Mesendoderm (in vitro differentiated cells): ENCODE measurements at regions not wholly inside any gene's neighbourhood (a gene's known extent, or its start where the extent isn't known, plus 50 kb on each side); places are given as distances from the start of the nearest gene placed in this dataset.

Source experiments
- DNase-seq: peaks from one replicate; pipeline ENCODE4 v3.0.0; 2013
- H2AK5ac ChIP-seq: 2 replicates; pipeline ENCODE4 v1.6.1; 2013; ENCODE audit warnings: low read length, inconsistent platforms
- H2BK120ac ChIP-seq: 2 replicates; pipeline ENCODE4 v1.6.1; 2013; ENCODE audit warnings: low read depth, mild to moderate bottlenecking, low read length, moderate library complexity, mixed read lengths
- H2BK15ac ChIP-seq: replicated peaks from 2 replicates; pipeline ENCODE4 v1.6.1; 2013; ENCODE audit warnings: low read depth, mild to moderate bottlenecking, moderate library complexity
- H2BK5ac ChIP-seq: 2 replicates; pipeline ENCODE4 v1.6.1; 2013; ENCODE audit warnings: low read length, inconsistent platforms
- H3K18ac ChIP-seq: 2 replicates; pipeline ENCODE4 v1.6.1; 2013; ENCODE audit warnings: mild to moderate bottlenecking, low read length, mixed read lengths
- H3K23ac ChIP-seq: one replicate; pipeline ENCODE4 v1.6.1; 2013; ENCODE audit warnings: low read length
- H3K27ac ChIP-seq: 2 replicates; pipeline ENCODE4 v1.5.1; 2013; ENCODE audit warnings: low read depth, mild to moderate bottlenecking, inconsistent platforms, low read length, moderate library complexity
- H3K27me3 ChIP-seq: 2 replicates; pipeline ENCODE4 v1.6.1; 2013; ENCODE audit warnings: low read length, control low read depth, mild to moderate bottlenecking, inconsistent platforms; ENCODE audit not compliant: insufficient read depth, poor library complexity
- H3K36me3 ChIP-seq: 2 replicates; pipeline ENCODE4 v1.6.1; 2013; ENCODE audit warnings: low read length, inconsistent platforms; ENCODE audit not compliant: control insufficient read depth, insufficient read depth
- H3K4ac ChIP-seq: one replicate; pipeline ENCODE4 v1.6.1; 2013; ENCODE audit warnings: low read depth, mild to moderate bottlenecking, low read length, moderate library complexity
- H3K4me1 ChIP-seq: 2 replicates; pipeline ENCODE4 v1.6.1; 2013; ENCODE audit warnings: low read depth, low read length, inconsistent platforms; ENCODE audit not compliant: control insufficient read depth
- H3K4me2 ChIP-seq: 2 replicates; pipeline ENCODE4 v1.6.1; 2013; ENCODE audit warnings: low read length
- H3K4me3 ChIP-seq: 2 replicates; pipeline ENCODE4 v1.5.1; 2013; ENCODE audit warnings: mild to moderate bottlenecking, low read length
- H3K56ac ChIP-seq: one replicate; pipeline ENCODE4 v1.6.1; 2013; ENCODE audit warnings: low read length
- H3K79me1 ChIP-seq: 2 replicates; pipeline ENCODE4 v1.6.1; 2013; ENCODE audit warnings: low read length, inconsistent platforms
- H3K79me2 ChIP-seq: 2 replicates; pipeline ENCODE4 v1.6.1; 2013; ENCODE audit warnings: mild to moderate bottlenecking, low read length; ENCODE audit not compliant: control insufficient read depth, insufficient read depth
- H3K9ac ChIP-seq: 2 replicates; pipeline ENCODE4 v1.6.1; 2013; ENCODE audit warnings: low read length, inconsistent platforms
- H4K5ac ChIP-seq: one replicate; pipeline ENCODE4 v1.6.1; 2013; ENCODE audit warnings: low read length
- H4K8ac ChIP-seq: one replicate; pipeline ENCODE4 v1.6.1; 2013; ENCODE audit warnings: low read depth, mild to moderate bottlenecking, control low read depth, low read length, moderate library complexity
- WGBS: extraction: QIAGEN DNeasy Blood & Tissue Kit; methylation state at CpG from one replicate; pipeline ENCODE4 v1.1.7; 2013; ENCODE audit warnings: low lambda C conversion rate, missing lambda C conversion rate; ENCODE audit not compliant: insufficient coverage; ENCODE audit errors: extremely low coverage; 5-methylcytosine and 5-hydroxymethylcytosine counted together

- no peak overlapping the region for H3K56ac ChIP-seq
- H3K4me3 ChIP-seq, result no peak overlapping the region
- no peak overlapping the region for H3K9ac ChIP-seq
- H3K79me2 ChIP-seq, result no peaks in the 10 kb centered on the region
- H2BK5ac ChIP-seq, result no peak overlapping the region
- H3K27me3 ChIP-seq, result no peaks in the 10 kb centered on the region
- no peak overlapping the region for H3K27ac ChIP-seq
- no peak overlapping the region for H3K4me2 ChIP-seq
- H3K23ac ChIP-seq, result no peak overlapping the region
- H4K8ac ChIP-seq, result no peak overlapping the region
- H2BK15ac ChIP-seq, result no peak overlapping the region
- no peak overlapping the region for H4K5ac ChIP-seq
- H3K36me3 ChIP-seq, result no peaks in the 10 kb centered on the region
- H3K4ac ChIP-seq, result no peak overlapping the region
- H3K79me1 ChIP-seq, result no peaks in the 10 kb centered on the region
- H3K4me1 ChIP-seq, result no peaks in the 10 kb centered on the region
- no peak overlapping the region for H3K18ac ChIP-seq
- no peak overlapping the region for H2AK5ac ChIP-seq
- DNase-seq, result no peak
- no peak overlapping the region for H2BK120ac ChIP-seq
- WGBS, result no CpG with 5 or more reads among the region's 2 CpGs
These were observed 105.8 kb downstream of the ALDH8A1 start for GRCh38 chr6:134844120-134844519.

DNA sequence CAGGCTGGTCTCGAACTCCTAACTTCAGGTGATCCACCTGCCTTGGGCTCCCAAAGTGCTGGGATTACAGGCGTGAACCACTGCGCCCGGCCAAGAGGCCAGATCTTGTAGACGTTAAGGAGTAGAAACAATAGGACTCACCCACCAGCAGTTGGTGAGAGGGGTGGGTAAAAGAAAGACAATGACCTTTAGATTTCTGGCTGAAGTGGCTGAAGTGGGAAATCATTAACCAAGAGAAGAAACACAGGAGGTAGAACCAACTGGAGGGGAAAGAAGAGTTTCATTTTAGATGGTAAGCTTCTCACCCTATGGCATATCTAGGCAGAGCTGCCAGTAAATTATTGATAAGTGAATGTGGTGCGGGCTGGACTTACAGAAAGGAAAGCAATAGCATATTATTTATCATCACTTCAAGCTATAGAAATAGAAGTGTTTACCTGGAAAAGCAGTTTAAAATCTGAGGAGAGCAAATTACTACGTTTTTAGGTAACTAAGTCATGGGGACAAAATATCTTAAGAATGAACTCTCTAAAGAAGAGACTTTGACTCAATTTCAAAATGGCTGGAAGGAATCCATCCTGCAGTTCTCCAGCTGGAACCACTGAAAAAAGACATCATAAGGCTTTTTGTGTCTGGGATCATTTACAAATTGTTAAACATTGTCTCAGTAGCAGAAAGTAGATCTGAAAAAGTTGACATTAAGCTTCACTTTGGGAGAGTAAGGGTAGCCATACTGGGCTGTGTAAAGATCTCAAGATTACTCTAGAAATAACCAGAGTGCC is 109.6 kb downstream of the ALDH8A1 start:
- no peak overlapping the region for H2BK5ac ChIP-seq
- no peak for DNase-seq
- no peak overlapping the region for H2AK5ac ChIP-seq
- H2BK120ac ChIP-seq, result no peak overlapping the region
- H3K27ac ChIP-seq, result no peak overlapping the region
- no peak overlapping the region for H3K56ac ChIP-seq
- H3K4me2 ChIP-seq, result no peak overlapping the region
- H3K18ac ChIP-seq, result no peak overlapping the region
- H4K8ac ChIP-seq, result no peak overlapping the region
- no peak overlapping the region for H3K4me3 ChIP-seq
- no peak overlapping the region for H2BK15ac ChIP-seq
- H3K4ac ChIP-seq, result no peak overlapping the region
- H3K4me1 ChIP-seq, result no peaks in the 10 kb centered on the region
- no peak overlapping the region for H3K23ac ChIP-seq
- H3K27me3 ChIP-seq, result no peaks in the 10 kb centered on the region
- no peaks in the 10 kb centered on the region for H3K79me2 ChIP-seq
- no CpG with 5 or more reads among the region's 7 CpGs for WGBS
- H3K9ac ChIP-seq, result no peak overlapping the region
- H3K79me1 ChIP-seq, result no peaks in the 10 kb centered on the region
- no peak overlapping the region for H4K5ac ChIP-seq
- H3K36me3 ChIP-seq, result no peaks in the 10 kb centered on the region

GRCh38 chr6:134835993-134836392 is 113.9 kb downstream of the ALDH8A1 start:
- no peak overlapping the region for H4K5ac ChIP-seq
- no peak overlapping the region for H3K4me3 ChIP-seq
- H3K9ac ChIP-seq, result no peak overlapping the region
- WGBS, result no CpG with 5 or more reads among the region's 2 CpGs
- H3K79me1 ChIP-seq, result no peaks in the 10 kb centered on the region
- DNase-seq, result no peak
- no peak overlapping the region for H2BK120ac ChIP-seq
- no peak overlapping the region for H3K4ac ChIP-seq
- no peaks in the 10 kb centered on the region for H3K79me2 ChIP-seq
- no peak overlapping the region for H4K8ac ChIP-seq
- H2AK5ac ChIP-seq, result no peak overlapping the region
- H3K18ac ChIP-seq, result no peak overlapping the region
- no peak overlapping the region for H2BK5ac ChIP-seq
- H3K27ac ChIP-seq, result no peak overlapping the region
- no peaks in the 10 kb centered on the region for H3K36me3 ChIP-seq
- H3K27me3 ChIP-seq, result no peaks in the 10 kb centered on the region
- H2BK15ac ChIP-seq, result no peak overlapping the region
- no peak overlapping the region for H3K4me2 ChIP-seq
- H3K4me1 ChIP-seq, result no peaks in the 10 kb centered on the region
- no peak overlapping the region for H3K56ac ChIP-seq
- no peak overlapping the region for H3K23ac ChIP-seq

DNA sequence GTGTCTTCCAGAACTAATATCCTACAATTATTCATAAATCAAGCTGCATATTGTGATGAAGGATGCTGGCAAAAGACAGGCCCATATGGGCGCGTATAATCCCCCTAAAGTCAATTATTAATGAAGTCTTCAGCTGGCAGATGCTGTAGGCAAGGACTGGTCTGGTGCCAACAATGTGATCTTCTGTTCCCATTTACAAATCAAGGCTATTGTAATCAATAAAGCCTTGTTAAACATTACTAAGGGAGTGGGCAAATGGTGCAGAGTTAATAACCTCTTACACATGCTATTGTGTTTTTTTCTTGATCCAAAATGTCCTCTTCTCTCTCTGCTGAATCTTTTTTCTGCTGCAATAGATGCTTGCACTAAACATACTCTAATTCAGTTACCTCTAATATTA is 119.0 kb downstream of the ALDH8A1 start:
- no peak overlapping the region for H4K5ac ChIP-seq
- H3K23ac ChIP-seq, result no peak overlapping the region
- no peak overlapping the region for H3K9ac ChIP-seq
- H3K4me3 ChIP-seq, result no peak overlapping the region
- no peak overlapping the region for H3K4ac ChIP-seq
- no peaks in the 10 kb centered on the region for H3K27me3 ChIP-seq
- H3K4me1 ChIP-seq, result no peaks in the 10 kb centered on the region
- H2BK5ac ChIP-seq, result no peak overlapping the region
- H2BK15ac ChIP-seq, result no peak overlapping the region
- H3K27ac ChIP-seq, result no peak overlapping the region
- no peak overlapping the region for H3K4me2 ChIP-seq
- no peak for DNase-seq
- H3K56ac ChIP-seq, result no peak overlapping the region
- H3K18ac ChIP-seq, result no peak overlapping the region
- no CpG with 5 or more reads among the region's 2 CpGs for WGBS
- H4K8ac ChIP-seq, result no peak overlapping the region
- H3K79me2 ChIP-seq, result no peaks in the 10 kb centered on the region
- H3K36me3 ChIP-seq, result no peaks in the 10 kb centered on the region
- H3K79me1 ChIP-seq, result no peaks in the 10 kb centered on the region
- H2AK5ac ChIP-seq, result no peak overlapping the region
- H2BK120ac ChIP-seq, result no peak overlapping the region

DNA sequence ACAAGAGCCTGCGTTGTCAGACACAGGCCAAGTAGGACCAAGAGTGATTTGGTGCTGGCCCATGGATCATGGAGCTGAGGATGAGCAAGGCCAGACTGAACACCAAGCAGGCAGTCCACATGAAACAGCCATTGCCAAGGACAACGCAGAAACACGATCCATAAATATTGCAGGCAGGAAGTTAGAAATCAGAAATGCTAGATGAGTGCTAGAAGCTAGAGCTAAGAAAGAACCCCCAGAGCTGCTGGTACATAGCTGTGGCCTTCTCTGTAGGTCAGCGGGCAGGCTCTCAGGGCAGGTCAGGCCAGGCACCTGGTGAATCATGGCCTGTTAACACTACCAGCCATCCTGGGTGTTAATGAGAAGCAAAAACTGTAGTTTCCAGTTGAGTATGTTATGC is 119.7 kb downstream of the ALDH8A1 start:
- Histone ChIP-seq H3K79me2 (no peaks in the 10 kb centered on the region), H3K9ac (no peak overlapping the region), H3K23ac (no peak overlapping the region), H3K4me3 (no peak overlapping the region), H3K18ac (no peak overlapping the region), H3K4me1 (no peaks in the 10 kb centered on the region), H3K4ac (no peak overlapping the region), H2BK5ac (no peak overlapping the region), H2AK5ac (no peak overlapping the region), H4K5ac (no peak overlapping the region), H2BK120ac (no peak overlapping the region), H4K8ac (no peak overlapping the region), H3K27ac (no peak overlapping the region), H2BK15ac (no peak overlapping the region), H3K4me2 (no peak overlapping the region), H3K36me3 (no peaks in the 10 kb centered on the region), H3K27me3 (no peaks in the 10 kb centered on the region), H3K79me1 (no peaks in the 10 kb centered on the region), H3K56ac (no peak overlapping the region)
- WGBS, result no CpG with 5 or more reads among the region's 4 CpGs
- DNase-seq, result no peak

DNA sequence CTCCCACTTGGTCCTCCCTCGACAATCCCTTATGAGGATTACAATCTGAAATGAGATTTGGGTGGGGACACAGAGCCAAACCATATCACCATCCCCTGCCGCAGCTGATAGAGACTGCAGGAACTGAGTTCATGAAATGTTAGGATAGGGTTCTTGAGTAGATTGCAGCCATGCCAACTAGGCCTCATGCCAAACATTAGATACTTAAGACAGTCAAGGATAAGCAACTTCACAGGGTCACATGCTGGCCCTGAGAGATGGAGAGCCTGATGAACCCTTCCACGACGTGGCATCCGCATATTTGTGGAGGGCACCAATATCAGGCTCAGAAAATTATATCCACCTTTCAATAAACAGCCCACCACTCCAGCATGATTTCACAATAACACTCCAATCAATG is 121.3 kb downstream of the ALDH8A1 start:
- DNase-seq, result no peak
- no CpG with 5 or more reads among the region's 5 CpGs for WGBS
- H3K23ac ChIP-seq, result no peak overlapping the region
- H3K27me3 ChIP-seq, result no peaks in the 10 kb centered on the region
- H3K4me1 ChIP-seq, result no peaks in the 10 kb centered on the region
- no peak overlapping the region for H3K56ac ChIP-seq
- no peak overlapping the region for H3K9ac ChIP-seq
- H4K8ac ChIP-seq, result no peak overlapping the region
- no peaks in the 10 kb centered on the region for H3K79me2 ChIP-seq
- no peak overlapping the region for H3K4me2 ChIP-seq
- H3K79me1 ChIP-seq, result no peaks in the 10 kb centered on the region
- no peak overlapping the region for H3K18ac ChIP-seq
- no peak overlapping the region for H2AK5ac ChIP-seq
- no peak overlapping the region for H2BK15ac ChIP-seq
- H3K27ac ChIP-seq, result no peak overlapping the region
- H3K36me3 ChIP-seq, result no peaks in the 10 kb centered on the region
- no peak overlapping the region for H2BK5ac ChIP-seq
- H3K4ac ChIP-seq, result no peak overlapping the region
- H4K5ac ChIP-seq, result no peak overlapping the region
- no peak overlapping the region for H2BK120ac ChIP-seq
- H3K4me3 ChIP-seq, result no peak overlapping the region
